HG03442 (cell line): ENCODE measurements at regions not wholly inside any gene's neighbourhood (a gene's known extent, or its start where the extent isn't known, plus 50 kb on each side); places are given as distances from the start of the nearest gene placed in this dataset.
"Not testable (repeated sequence)": the region's sequence is repeated elsewhere in the genome, so short reads cannot be mapped to it uniquely, and the experiment has no call there.

Experiments
- ATAC-seq: cut with Tn5 transposase; IDR thresholded peaks from one replicate; pipeline ENCODE4 v1.9.1; 2021; ENCODE audit warnings: mild to moderate bottlenecking, moderate library complexity; ENCODE audit not compliant: unreplicated experiment

DNA sequence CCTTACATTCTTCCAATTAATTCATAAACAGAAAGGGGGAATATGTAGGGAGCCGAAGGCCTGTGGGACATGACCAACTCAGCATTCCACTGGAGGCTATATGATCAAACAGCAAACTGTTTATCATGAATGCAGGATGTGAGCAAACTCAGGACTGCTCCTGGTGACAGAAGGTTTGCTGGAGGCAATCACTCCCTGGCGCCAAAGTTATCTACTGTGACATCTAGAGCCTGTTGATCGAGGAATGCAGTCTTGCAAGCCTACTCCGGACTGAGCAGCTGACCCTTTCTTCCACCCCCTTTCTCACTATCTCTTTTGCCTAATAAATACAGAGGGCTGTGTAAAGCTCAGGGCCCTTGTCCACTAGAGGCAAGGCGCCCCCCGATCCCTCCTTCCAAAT lies 122.0 kb upstream of the ZCCHC13 start:
- ATAC-seq, result not testable (repeated sequence)

DNA sequence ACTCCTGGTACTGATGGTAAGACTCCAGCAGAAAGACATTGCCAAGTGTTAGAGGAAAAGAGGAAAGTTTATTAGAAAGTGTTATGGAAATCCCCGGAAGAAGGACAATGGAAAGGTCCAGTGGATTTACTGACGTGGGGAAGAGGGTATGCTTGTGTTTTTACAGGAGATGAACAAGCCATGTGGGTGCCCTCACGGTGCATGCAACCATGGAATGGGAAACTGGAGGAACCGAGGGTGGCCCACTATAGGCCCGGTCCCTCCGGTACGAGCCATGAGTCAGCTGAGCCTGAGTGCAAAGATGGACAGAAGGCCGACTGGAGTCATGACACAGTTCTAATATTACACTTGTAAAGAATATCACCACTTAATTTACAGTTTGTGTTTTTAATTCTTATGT lies 123.3 kb upstream of the ZCCHC13 start:
- ATAC-seq, result no peak

DNA sequence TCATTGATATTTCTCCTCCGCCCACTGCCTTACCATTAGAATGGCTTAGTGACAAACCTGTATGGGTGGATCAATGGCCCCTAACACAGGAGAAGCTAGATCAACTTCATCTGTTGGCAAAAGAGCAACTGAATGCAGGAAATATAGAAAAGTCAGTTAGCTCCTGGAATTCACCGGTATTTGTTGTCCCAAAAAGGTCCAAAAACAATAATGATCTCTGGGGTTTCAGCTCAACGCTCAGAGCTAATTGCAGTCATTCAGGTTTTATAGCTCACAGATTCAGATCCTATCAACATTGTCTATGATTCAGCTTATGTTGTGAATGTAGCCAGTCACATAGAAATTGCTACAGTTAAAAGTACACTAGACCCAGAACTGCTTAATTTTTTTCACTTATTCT lies 124.0 kb upstream of the ZCCHC13 start:
- ATAC-seq, result no peak

DNA sequence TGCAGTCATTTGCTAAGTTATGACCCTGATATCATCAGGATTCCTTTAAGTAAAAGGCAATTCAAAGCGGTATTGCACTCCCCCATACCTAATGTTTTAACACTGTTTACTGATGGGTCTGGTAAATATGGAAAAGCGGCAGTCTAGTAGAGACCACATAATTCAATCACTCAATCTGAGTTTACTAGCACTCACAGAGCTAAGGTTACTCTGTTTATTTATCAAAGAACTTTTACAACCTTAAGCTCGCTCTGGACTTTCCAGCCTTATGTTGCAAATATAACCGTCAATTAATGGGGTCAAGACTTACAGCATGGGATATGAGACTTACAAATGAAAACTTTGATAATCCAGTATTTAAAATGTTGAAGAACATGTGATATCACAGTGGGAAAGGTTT lies 124.5 kb upstream of the ZCCHC13 start:
- no peak for ATAC-seq

DNA sequence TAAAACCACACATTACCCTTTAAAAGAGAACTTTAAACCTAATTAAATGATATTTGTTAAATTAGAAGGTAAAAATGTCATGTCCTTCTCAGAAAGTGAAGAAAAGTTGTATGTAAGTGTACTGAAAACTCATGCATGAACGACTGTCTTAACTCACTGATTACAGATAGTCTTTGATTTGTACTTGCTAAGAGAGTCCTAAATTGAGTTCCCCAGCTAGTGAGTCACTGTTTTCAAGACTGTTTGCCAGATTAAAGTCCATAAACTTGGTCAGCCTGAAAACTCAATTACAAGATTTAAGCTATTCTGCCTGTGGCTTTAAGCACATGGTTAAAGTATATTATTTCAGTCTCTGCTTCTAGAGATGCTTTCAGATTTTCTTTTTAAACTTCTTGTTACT lies 124.9 kb upstream of the ZCCHC13 start:
- no peak for ATAC-seq

DNA sequence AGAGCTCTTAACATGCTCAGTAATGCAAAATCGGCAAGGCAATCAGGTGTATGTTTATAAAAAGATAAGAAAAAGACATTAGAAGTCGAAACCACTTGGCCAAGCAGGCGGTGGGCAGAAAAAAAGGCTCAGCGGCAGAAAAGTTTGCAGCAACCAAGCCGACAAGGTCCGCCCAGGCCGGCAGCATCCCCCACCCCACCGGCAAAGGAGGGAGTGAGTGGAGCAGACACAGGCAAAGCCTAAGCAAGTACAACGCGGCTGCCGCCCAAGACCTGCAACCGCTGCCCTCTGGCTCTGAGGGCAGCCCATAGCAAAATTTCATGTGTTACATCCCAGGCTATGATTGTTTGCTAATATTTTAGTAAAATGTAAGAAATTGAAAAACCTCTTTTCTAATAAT lies 125.4 kb upstream of the ZCCHC13 start:
- ATAC-seq, result no peak

DNA sequence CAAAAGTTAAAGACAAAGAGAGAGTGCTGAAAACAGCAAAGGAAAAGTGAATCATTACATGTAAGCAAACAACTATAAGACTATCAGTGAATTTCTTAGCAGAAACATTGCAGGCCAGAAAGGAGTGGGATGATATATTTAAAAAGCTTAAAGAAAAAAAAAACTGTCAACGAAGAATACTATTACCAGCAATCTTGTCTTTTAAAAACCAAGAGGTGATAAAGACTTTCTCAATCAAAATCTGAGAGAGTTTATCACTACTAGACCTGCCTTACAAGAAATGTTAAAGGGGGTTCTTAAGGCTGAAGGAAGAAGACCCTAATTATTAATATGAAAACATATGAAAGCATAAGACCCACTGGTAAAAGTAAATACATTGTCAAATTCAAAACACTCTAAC lies 132.5 kb upstream of the ZCCHC13 start:
- ATAC-seq, result no peak

DNA sequence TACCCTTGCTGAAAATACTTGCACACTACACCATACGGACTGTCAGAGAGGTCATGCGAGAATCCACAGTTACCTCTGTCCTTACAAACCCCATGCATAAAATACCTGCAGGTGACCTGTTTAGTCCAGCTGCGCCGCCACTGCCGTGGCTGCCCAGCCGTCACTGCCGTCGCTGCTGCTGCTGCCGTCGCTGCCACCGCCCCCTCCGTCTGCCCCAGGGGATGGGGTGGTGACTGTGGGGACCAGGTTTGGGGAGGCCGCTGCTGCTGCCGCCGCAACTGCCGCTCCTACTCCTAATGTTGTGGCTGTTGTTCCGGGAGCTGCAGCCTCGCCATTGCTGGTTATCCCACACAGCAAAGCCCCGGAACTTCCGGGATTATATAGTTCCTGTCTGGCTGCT lies 141.8 kb upstream of the ZCCHC13 start:
- ATAC-seq, result no peak

DNA sequence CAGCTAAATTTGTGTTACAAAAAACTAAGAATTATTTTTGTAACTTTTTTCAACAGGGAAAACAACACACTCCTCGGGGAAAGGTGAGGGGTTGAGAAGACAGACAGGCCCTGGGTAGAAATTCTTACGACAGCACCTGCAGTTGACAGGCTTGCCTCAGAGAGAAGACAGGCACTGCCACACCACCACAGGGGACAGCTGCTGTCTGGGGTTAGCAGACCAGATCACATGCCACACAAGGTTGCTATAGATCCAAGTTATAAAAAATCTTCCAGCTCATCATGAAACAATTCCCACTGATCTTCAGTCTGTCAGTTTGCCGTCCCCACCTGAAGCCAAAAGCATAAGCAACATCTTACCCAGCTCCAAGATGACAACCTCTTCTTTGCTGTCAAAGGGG lies 143.2 kb upstream of the ZCCHC13 start:
- no peak for ATAC-seq

DNA sequence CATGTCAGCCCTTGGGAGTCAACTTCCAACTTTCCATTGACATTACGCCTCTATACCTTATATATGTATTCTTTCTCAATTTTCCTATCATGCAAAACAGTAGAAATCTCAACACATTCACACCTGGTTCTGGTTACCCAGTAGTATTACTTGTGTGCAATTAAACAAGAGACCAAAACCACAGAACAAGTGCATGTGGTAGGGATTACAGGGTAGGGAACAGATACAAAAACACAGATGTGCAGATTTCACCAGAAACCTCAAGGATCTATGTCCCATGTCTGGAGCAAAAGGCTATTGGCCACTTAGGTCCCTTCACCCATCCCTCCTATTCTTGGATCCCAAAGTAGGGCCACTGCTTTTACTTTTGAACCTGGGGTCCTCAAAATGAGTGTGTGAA lies 143.6 kb upstream of the ZCCHC13 start:
- no peak for ATAC-seq

DNA sequence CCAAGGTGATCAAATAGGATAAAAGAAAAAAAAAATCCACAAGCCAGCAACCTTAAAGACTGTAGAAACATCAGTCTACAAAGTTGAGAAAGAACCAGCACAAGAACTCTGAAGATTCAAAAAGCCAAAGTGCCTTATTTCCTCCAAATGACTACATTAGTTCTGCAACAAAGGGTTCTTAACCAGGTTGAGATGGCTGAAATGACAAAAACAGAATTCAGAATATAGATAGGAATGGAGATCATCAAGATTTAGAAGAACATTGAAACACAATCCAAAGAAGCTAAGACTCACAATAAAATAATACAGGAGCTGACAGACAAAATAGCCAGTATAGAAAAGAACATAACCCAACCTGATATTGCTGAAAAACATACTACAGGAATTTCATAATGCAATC lies 156.5 kb upstream of the ZCCHC13 start:
- no peak for ATAC-seq

DNA sequence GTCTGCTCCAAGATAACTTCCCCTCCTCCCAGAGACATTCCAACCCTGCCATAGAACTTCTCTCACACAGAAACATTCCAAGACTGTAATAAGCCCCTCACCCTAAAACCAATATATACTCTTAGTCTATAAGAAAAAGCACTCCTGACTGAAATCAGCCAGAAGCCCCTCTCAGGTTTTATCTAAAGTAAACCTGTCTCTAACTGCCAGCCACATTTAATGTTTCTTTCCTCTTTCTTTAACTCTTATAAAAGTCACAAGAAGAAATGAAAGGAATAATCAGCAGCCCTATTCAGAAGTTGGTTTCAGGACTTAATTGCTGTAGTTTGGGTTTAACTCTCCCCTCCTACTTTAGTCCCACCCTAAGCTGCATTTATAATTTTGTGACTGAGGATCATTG lies 165.0 kb upstream of the ZCCHC13 start:
- no peak for ATAC-seq

DNA sequence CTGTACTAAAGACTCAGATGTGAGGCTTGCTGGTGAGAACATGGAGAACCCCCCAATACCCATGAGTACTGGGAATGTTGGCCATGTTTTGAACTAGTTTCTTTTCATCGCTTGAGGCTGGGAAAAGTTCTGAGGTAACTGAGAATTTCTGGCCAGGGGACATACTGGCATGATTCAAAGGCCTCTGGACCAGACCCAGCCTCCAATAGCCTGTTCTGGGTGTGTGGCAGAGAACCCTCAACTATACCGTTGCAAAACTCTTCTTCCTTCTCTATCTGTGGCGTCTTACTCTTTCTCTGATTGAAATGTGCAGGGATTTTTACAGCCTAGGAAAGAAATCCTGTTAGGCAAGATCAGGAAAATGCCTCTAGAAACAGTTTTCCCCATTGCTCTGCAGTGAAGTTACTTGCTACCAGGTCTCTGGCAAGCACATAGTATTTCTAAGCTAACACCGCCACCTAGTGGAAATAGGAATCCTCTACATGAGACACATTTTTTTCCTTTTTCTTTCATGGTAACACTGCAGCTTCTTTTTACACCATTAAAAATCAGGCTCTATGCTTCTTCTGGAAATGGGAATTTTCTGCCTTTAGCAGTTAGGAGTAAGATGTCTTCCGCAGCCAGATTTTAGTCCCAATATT lies 170.7 kb upstream of the ZCCHC13 start:
- ATAC-seq, result no peak

DNA sequence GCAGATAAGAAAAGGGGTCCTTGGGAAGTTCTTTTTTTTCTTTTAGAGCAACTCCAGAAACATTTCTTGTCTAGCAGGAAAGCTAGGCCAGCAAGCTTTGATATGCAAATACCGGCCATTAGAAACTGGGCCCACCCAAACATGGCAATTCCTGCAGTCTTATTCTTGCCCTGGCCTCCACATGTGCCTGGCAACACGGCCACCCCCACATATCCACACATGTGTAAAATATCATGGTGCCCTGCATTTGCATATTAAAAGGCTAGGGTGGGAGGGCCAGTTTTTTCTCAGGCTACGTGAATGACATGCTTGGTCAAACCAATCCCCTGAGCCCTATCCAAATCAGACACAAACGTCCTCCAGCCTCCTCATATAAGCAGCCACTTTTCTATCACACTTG lies 171.7 kb upstream of the ZCCHC13 start:
- no peak for ATAC-seq

DNA sequence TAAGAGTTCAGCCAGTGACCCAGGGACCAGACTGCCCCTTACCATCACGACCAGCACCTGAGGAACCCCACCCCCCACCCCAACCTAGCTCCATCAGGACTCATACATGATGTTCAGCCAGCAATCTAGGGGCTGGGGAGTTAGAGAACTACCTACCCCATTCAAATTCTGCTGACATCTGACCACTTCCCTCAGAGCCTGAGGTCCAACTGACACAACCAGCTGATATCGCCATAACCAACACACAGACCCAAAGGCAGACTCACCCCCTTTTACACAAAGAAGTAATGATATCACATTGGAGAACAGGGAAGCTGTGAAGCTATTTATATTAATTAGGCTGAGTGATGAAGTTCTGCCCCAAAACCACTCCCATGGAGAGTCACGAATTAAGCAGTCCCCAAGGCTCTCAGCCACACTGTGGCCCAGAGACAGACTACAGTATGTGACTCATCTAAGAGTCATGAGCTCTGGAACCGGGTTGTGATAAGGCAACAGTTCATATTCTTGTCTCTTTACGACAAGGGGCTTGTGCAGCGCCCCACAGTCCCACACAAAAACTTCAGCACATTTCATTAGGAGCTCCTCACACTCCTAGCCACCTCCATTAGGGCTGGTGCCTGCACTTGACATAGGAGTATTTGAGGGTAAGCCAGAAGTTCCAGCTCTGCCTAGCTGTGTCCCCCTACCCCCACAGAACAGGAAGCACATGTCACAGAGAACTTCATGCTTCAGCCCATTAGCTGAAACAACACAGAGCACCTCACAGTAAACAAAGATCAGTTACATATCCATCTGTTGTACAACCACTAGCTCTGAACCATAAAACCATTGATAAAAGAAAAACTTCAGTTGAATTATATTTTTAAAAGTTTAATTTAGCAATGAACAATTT lies 184.7 kb upstream of the ZCCHC13 start:
- ATAC-seq, result no peak

DNA sequence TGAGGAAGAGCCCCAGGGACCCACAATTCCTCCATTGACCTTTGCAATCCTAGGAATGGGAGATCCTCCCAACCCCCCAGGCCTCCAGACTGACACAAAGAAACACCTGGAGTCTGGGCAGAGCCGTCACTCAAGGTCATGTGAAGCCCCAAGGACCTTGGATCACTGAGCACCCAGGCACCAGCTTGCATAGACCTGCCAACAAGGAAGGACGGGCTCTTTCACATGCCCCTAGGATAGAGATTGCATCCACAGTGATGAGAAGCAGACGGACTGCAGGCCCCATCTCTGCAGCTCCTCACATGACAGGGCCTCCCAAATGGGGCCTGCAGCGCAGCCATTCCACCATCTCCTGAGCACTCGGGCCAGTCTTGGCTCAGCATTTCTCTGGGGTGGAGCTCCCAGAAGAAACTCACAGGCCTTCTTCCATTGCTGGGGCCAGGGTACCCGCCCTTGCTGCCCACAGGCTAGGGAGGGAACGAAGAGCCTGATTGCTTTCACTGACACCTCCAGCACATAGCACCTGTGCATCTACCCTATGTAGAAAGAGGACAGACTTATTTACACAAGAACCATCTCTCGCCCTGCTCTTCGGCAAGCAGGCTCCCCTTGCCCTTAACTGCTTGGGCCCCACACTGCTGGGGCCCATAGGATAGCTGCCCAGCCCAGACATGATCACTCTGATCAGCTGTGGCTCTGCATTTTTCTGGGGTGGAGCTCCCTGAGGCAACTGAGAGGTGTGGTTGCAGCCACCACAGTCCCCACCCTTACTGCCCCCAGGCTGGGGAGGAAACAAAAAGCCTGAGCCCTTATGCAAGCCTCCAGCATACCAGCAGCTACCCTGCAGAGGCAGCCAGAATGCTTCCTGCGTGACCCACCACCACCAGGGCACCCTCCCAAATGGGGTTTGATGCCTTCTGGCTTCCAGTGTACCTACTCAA lies 185.7 kb upstream of the ZCCHC13 start:
- ATAC-seq, result no peak

DNA sequence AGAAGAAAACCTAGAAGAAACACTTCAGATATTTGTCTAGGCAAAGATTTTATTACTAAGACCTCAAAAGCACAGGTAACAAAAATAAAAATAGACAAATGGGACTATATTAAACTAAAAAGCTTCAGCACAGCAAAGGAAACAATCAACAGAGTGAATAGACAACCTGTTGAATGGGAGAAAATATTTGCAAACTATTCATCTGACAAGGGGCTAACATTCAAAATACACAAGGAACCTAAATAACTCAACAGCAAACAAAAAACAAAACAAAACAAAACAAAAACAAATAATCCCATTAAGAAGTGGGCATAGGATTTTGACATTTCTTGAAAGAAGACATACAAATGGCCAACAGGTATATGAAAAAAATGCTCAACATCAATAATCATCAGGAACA lies 192.7 kb upstream of the ZCCHC13 start:
- ATAC-seq, result no peak

DNA sequence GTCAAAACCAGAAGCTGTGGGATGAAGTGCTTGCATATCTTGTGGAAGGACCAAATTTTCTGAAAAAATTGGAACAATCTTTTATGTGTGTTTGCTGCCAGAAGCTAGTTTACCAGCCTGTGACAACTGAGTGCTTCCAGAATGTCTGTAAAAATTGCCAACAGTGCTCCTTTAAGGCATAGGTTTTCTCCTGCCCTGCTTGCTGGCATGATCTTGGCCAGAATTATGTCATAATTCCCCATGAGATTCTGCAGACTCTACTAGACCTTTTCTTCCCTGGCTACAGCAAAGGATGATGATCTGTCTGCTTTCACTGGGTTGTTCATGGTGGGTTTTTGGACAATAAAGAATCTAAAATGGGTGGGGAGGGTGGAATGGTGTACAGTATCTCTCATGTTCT lies 196.3 kb upstream of the ZCCHC13 start:
- ATAC-seq, result no peak

DNA sequence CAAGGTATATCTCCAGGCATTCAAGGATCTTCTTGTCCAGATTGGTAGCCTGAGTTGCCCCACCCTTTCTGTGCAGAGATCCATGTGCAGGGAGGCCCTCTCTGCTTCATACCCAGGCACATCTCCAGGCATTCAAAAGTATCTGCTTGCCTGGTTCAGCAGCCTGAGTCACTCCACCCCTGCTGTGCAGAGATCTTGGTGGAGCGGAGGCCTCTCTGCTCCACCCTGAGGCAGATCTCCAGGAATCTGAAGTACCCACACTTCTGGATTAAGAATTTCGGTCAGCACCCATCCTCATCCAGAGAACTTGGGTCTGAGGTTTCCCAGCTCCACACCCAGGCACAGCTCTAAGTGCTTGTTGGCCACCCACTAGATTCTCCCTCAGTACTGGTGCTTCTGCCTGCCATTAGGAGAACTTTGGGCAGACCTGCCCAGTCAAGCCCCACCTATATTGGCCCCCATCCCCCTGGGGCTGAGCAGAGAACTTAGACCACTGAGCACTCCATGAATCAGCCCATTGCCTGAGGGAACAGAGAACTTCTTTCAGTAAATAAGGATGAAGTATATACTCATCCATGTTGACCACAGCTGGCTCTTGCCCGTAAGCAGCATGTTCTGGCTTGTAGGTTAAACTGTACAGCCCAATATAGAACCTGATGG lies 199.5 kb upstream of the ZCCHC13 start:
- ATAC-seq, result no peak

DNA sequence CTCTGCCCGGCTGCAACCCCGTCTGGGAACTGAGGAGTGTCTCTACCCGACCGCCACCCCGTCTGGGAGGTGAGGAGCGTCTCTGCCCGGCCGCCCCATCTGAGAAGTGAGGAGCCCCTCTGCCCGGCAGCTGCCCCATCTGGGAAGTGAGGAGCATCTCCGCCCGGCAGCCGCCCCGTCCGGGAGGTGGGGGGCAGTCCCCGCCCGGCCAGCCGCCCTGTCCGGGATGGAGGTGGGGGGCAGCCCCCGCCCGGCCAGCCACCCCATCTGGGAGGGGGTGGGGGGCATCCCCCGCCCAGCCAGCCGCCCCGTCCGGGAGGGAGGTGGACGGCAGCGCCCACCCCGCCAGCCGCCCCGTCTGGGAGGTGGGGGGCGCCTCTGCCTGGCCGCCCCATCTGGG lies 205.6 kb upstream of the ZCCHC13 start:
- not testable (repeated sequence) for ATAC-seq

DNA sequence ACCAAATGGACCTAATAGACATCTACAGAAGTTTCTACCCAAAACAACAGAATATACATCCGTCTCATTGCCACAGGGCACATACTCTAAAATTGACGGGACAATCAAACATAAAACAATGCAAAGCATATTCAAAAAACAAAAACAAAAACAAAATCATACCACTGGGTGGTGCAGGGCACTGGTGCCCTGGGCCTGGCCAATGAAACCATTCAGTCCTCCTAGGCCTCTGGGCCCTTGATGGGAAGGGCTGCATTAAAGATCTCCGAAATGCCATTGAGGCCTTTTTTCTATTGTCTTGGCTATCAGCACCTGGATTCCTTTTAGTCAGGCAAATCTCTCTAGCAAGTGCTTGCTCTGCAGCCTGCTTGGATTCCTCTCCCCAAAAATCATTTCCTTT lies 213.9 kb upstream of the ZCCHC13 start:
- no peak for ATAC-seq
